ACC112 (cell line): ENCODE measurements at regions not wholly inside any gene's neighbourhood (a gene's known extent, or its start where the extent isn't known, plus 50 kb on each side); places are given as distances from the start of the nearest gene placed in this dataset.

Source experiments
- H2AFZ ChIP-seq: fragments of 200-600 bp; sonication (generic); one replicate; pipeline ENCODE4 v1.6.0; 2017; ENCODE audit warnings: antibody characterized with exemption, low read length; ENCODE audit not compliant: unreplicated experiment
- H3K27ac ChIP-seq: fragments of 200-600 bp; sonication (generic); 2 replicates; pipeline ENCODE4 v1.5.1; 2014; ENCODE audit warnings: low read depth, mild to moderate bottlenecking, antibody characterized with exemption, low read length, moderate library complexity
- H3K27me3 ChIP-seq: fragments of 200-600 bp; sonication (generic); 2 replicates; pipeline ENCODE4 v1.6.1; 2014; ENCODE audit warnings: mild to moderate bottlenecking, antibody characterized with exemption, low read length, moderate library complexity, mixed read lengths; ENCODE audit not compliant: insufficient read depth
- H3K36me3 ChIP-seq: fragments of 200-600 bp; sonication (generic); 2 replicates; pipeline ENCODE4 v1.6.1; 2016; ENCODE audit warnings: mild to moderate bottlenecking, antibody characterized with exemption, low read length, moderate library complexity, mixed read lengths; ENCODE audit not compliant: insufficient read depth
- H3K4me1 ChIP-seq: fragments of 200-600 bp; sonication (generic); one replicate; pipeline ENCODE4 v1.6.1; 2016; ENCODE audit warnings: low read length, mixed read lengths; ENCODE audit not compliant: insufficient read depth, unreplicated experiment, control insufficient read depth
- H3K4me3 ChIP-seq: fragments of 200-600 bp; sonication (generic); 2 replicates; pipeline ENCODE4 v1.5.1; 2014; ENCODE audit warnings: mild to moderate bottlenecking, low read depth, low read length
- H3K79me2 ChIP-seq: fragments of 200-600 bp; sonication (generic); one replicate; pipeline ENCODE4 v1.6.0; 2016; ENCODE audit warnings: low read length; ENCODE audit not compliant: control insufficient read depth, unreplicated experiment, insufficient read depth

- Histone ChIP-seq H2AFZ (no peak overlapping the region), H3K79me2 (no peaks in the 10 kb centered on the region), H3K4me3 (no peak overlapping the region), H3K4me1 (peaks cover 11% of the 10 kb centered on the region), H3K27me3 (no peaks in the 10 kb centered on the region), H3K36me3 (no peaks in the 10 kb centered on the region), H3K27ac (no peak overlapping the region)
Observed at GRCh38 chr1:173112129-173112528, 61.4 kb upstream of the TNFSF18 start.

GRCh38 chr1:173107696-173108095 is 57.0 kb upstream of the TNFSF18 start:
- Histone ChIP-seq H3K36me3 (no peaks in the 10 kb centered on the region), H3K4me1 (peaks cover 4% of the 10 kb centered on the region), H3K27me3 (no peaks in the 10 kb centered on the region), H3K4me3 (no peak overlapping the region), H3K79me2 (no peaks in the 10 kb centered on the region), H3K27ac (no peak overlapping the region), H2AFZ (no peak overlapping the region)

GRCh38 chr1:173103006-173103405 is 52.3 kb upstream of the TNFSF18 start:
- H2AFZ ChIP-seq = no peak overlapping the region
- H3K79me2 ChIP-seq = no peaks in the 10 kb centered on the region

GRCh38 chr1:173101589-173101988 is 50.8 kb upstream of the TNFSF18 start:
- no peak overlapping the region for H2AFZ ChIP-seq
- no peaks in the 10 kb centered on the region for H3K36me3 ChIP-seq
- no peaks in the 10 kb centered on the region for H3K79me2 ChIP-seq

More at GRCh38 chr1:173103006-173103405, 52.3 kb upstream of the TNFSF18 start:
- H3K27me3 ChIP-seq = no peaks in the 10 kb centered on the region
- H3K27ac ChIP-seq = no peak overlapping the region
- no peaks in the 10 kb centered on the region for H3K36me3 ChIP-seq
- H3K4me1 ChIP-seq = no peaks in the 10 kb centered on the region
- no peak overlapping the region for H3K4me3 ChIP-seq

GRCh38 chr1:173100476-173101107 is 49.9 kb upstream of the TNFSF18 start:
- Histone ChIP-seq H2AFZ (no peak overlapping the region), H3K4me1 (peaks cover 5% of the 10 kb centered on the region), H3K27ac (no peak overlapping the region), H3K79me2 (no peaks in the 10 kb centered on the region), H3K4me3 (no peak overlapping the region), H3K36me3 (no peaks in the 10 kb centered on the region), H3K27me3 (no peaks in the 10 kb centered on the region)

More at GRCh38 chr1:173101589-173101988, 50.8 kb upstream of the TNFSF18 start:
- Histone ChIP-seq H3K4me1 (no peaks in the 10 kb centered on the region), H3K4me3 (no peak overlapping the region), H3K27ac (no peak overlapping the region), H3K27me3 (no peaks in the 10 kb centered on the region)
